GM12874 (cell line): ENCODE measurements at regions not wholly inside any gene's neighbourhood (a gene's known extent, or its start where the extent isn't known, plus 50 kb on each side); places are given as distances from the start of the nearest gene placed in this dataset.

ENCODE experiments used
- CTCF ChIP-seq: IDR thresholded peaks from 2 replicates; pipeline ENCODE4 v1.5.1; 2011; ENCODE audit warnings: low read depth, mild to moderate bottlenecking, control low read depth, low read length, moderate library complexity; ENCODE audit not compliant: insufficient read depth

GRCh38 chr20:52461582-52461981, 270.0 kb upstream of the ZFP64 start:
- no peak for TF ChIP-seq CTCF

- TF ChIP-seq CTCF, result no peak
Observed at GRCh38 chr20:52459150-52459549, 267.6 kb upstream of the ZFP64 start.

GRCh38 chr20:52457826-52458225, 266.2 kb upstream of the ZFP64 start:
- no peak for TF ChIP-seq CTCF

- TF ChIP-seq CTCF, result no peak
Observed at GRCh38 chr20:52454660-52455059, 263.1 kb upstream of the ZFP64 start.

GRCh38 chr20:52448513-52449232, 257.1 kb upstream of the ZFP64 start:
- TF ChIP-seq CTCF, result no peak

GRCh38 chr20:52447225-52447551, 255.6 kb upstream of the ZFP64 start:
- TF ChIP-seq CTCF, result no peak

GRCh38 chr20:52446421-52447224, 255.0 kb upstream of the ZFP64 start:
- no peak for TF ChIP-seq CTCF
